ENCODE measurements at regions not wholly inside any gene's neighbourhood (a gene's known extent, or its start where the extent isn't known, plus 50 kb on each side); places are given as distances from the start of the nearest gene placed in this dataset.

- TF ChIP-seq EZH2 (IDR thresholded peaks at IDR 0.05; ENCODE audit: borderline replicate concordance): no peak
- no peak for TF ChIP-seq CTCF (IDR thresholded peaks at IDR 0.05; ENCODE audit: poor library complexity)
- TF ChIP-seq EZH2phosphoT487 (IDR thresholded peaks at IDR 0.05; ENCODE audit: low read depth, severe bottlenecking, unreplicated experiment): no peak
Observed at GRCh38 chr10:76643511-76643911, 994.1 kb downstream of the KCNMA1 start.
